GM12892 (cell line): ENCODE measurements at regions not wholly inside any gene's neighbourhood (a gene's known extent, or its start where the extent isn't known, plus 50 kb on each side); places are given as distances from the start of the nearest gene placed in this dataset.

Experiments used
- POLR2A ChIP-seq: IDR thresholded peaks from 2 replicates; pipeline ENCODE4 v1.6.1; 2011; ENCODE audit warnings: low read depth, low read length, control low read depth
- POLR2AphosphoS5 ChIP-seq: IDR thresholded peaks from 2 replicates; pipeline ENCODE4 v1.6.1; 2011; ENCODE audit warnings: low read depth, low read length, control low read depth
- TAF1 ChIP-seq: IDR thresholded peaks from 2 replicates; pipeline ENCODE4 v1.6.1; 2011; ENCODE audit warnings: low read depth, mild to moderate bottlenecking, control low read depth, low read length, borderline replicate concordance

GRCh38 chr16:14017886-14018285 lies 53.2 kb upstream of the MRTFB start:
- TF ChIP-seq POLR2A: no peak
- TF ChIP-seq POLR2AphosphoS5: no peak
- TF ChIP-seq TAF1: no peak
